Caki2 (cell line): ENCODE measurements at regions not wholly inside any gene's neighbourhood (a gene's known extent, or its start where the extent isn't known, plus 50 kb on each side); places are given as distances from the start of the nearest gene placed in this dataset.
"Not testable (repeated sequence)": the region's sequence is repeated elsewhere in the genome, so short reads cannot be mapped to it uniquely, and the experiment has no call there.

ENCODE experiments used
- DNase-seq: peaks from one replicate; pipeline ENCODE4 v3.0.0-alpha.2; 2015; ENCODE audit warnings: low read depth
- in situ Hi-C: cut with HindIII; loops from 2 replicates; pipeline ENCODE4 v1.10.0; 2016; ENCODE audit warnings: low sequenced_read_pairs, low pct_unique_long_range_greater_than_20kb, mixed read lengths

GRCh38 chr16:35154627-35155026, 1695.2 kb downstream of the TP53TG3F start:
- in situ Hi-C loops: no loop called here
- no peak for DNase-seq

- in situ Hi-C loops: not testable (repeated sequence)
Measured at GRCh38 chr16:35157549-35157948, 1698.1 kb downstream of the TP53TG3F start.

GRCh38 chr16:35169324-35169723, 1709.9 kb downstream of the TP53TG3F start:
- DNase-seq, in situ Hi-C loops: not testable (repeated sequence)

More at GRCh38 chr16:35157549-35157948, 1698.1 kb downstream of the TP53TG3F start:
- DNase-seq: not testable (repeated sequence)

GRCh38 chr16:35170061-35170460, 1710.6 kb downstream of the TP53TG3F start:
- in situ Hi-C loops, DNase-seq: not testable (repeated sequence)

- DNase-seq: no peak
- in situ Hi-C loops: no loop called here
Measured at GRCh38 chr16:35170610-35171009, 1711.2 kb downstream of the TP53TG3F start.

GRCh38 chr16:35171106-35171505, 1711.7 kb downstream of the TP53TG3F start:
- no peak for DNase-seq
- in situ Hi-C loops: no loop called here

- DNase-seq: no peak
- in situ Hi-C loops: no loop called here
Measured at GRCh38 chr16:35173295-35173694, 1713.9 kb downstream of the TP53TG3F start.

GRCh38 chr16:35174016-35174415, 1714.6 kb downstream of the TP53TG3F start:
- DNase-seq: no peak
- in situ Hi-C loops: no loop called here

- no peak for DNase-seq
- in situ Hi-C loops: no loop called here
Measured at GRCh38 chr16:35176449-35176848, 1717.0 kb downstream of the TP53TG3F start.

GRCh38 chr16:35177851-35178250, 1718.4 kb downstream of the TP53TG3F start:
- no peak for DNase-seq
- in situ Hi-C loops: no loop called here

- in situ Hi-C loops: no loop called here
- DNase-seq: no peak
Measured at GRCh38 chr16:35180970-35181369, 1721.6 kb downstream of the TP53TG3F start.

GRCh38 chr16:35181422-35182030, 1722.1 kb downstream of the TP53TG3F start:
- in situ Hi-C loops: no loop called here
- no peak for DNase-seq

GRCh38 chr16:35182043-35182677, 1722.7 kb downstream of the TP53TG3F start:
- in situ Hi-C loops: no loop called here
- no peak for DNase-seq

GRCh38 chr16:35182943-35183550, 1723.6 kb downstream of the TP53TG3F start:
- DNase-seq: no peak
- in situ Hi-C loops: no loop called here

GRCh38 chr16:35184356-35184870, 1725.0 kb downstream of the TP53TG3F start:
- DNase-seq: no peak
- in situ Hi-C loops: no loop called here

- no peak for DNase-seq
- in situ Hi-C loops: no loop called here
Measured at GRCh38 chr16:35185366-35186044, 1726.1 kb downstream of the TP53TG3F start.

- in situ Hi-C loops: no loop called here
- DNase-seq: no peak
Measured at GRCh38 chr16:35186045-35186759, 1726.8 kb downstream of the TP53TG3F start.

- in situ Hi-C loops: no loop called here
- DNase-seq: no peak
Measured at GRCh38 chr16:35187665-35188225, 1728.3 kb downstream of the TP53TG3F start.
